Stimulated activated effector memory CD8-positive, alpha-beta T cell treated with anti-CD3 and anti-CD28 coated beads, Interleukin-12 subunit alpha, Interleukin-12 subunit beta, amount 100 ng/mL, for 72 hours (primary cell): ENCODE measurements at regions not wholly inside any gene's neighbourhood (a gene's known extent, or its start where the extent isn't known, plus 50 kb on each side); places are given as distances from the start of the nearest gene placed in this dataset.

ENCODE experiments used
- ATAC-seq: fragments of 150-1000 bp; cut with Tn5 transposase; 2 replicates; pipeline ENCODE4 v1.10.0; 2021
- DNase-seq, 2 donors: peaks; one replicate each; pipeline ENCODE4 v3.0.0; 2021 to 2022; ENCODE audit warnings: low spot score in 2 of 2
- H3K27ac Mint-ChIP-seq: one replicate; pipeline ENCODE4 v1.8.0; 2022; ENCODE audit warnings: mild to moderate bottlenecking, mixed read lengths
- H3K36me3 Mint-ChIP-seq: one replicate; pipeline ENCODE4 v1.8.0; 2022; ENCODE audit warnings: mild to moderate bottlenecking, mixed read lengths
- H3K4me1 Mint-ChIP-seq: one replicate; pipeline ENCODE4 v1.8.0; 2022; ENCODE audit warnings: mixed read lengths
- H3K4me3 Mint-ChIP-seq: one replicate; pipeline ENCODE4 v1.8.0; 2022; ENCODE audit warnings: mild to moderate bottlenecking, mixed read lengths
- H3K9me3 Mint-ChIP-seq: one replicate; pipeline ENCODE4 v1.8.0; 2022; ENCODE audit warnings: mixed read lengths

DNA sequence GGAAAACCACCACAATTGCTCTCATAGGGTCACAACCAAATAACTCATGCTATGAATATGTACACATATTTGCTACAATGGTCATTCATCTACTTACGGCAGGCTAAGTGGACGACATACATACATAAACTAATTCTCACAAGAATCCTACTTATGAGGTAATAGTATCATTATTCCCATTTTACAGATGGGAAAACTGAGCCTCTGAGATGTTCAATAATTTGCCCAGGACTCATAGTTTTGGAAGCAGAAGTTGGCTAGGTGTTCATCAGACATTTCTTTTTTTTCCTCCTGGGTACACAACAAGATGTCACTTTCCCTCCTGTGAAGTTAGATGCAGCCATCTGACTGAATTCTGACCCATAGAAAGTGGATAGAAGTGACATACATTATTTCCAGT is 89.0 kb upstream of the PKDCC start:
- no peak overlapping the region for H3K4me3 Mint-ChIP-seq
- peaks cover 14% of the 10 kb centered on the region for H3K4me1 Mint-ChIP-seq
- no peaks in the 10 kb centered on the region for H3K9me3 Mint-ChIP-seq
- no peak overlapping the region for H3K27ac Mint-ChIP-seq
- no peaks in the 10 kb centered on the region for H3K36me3 Mint-ChIP-seq
- DNase-seq (no peak), ATAC-seq (no peak)

DNA sequence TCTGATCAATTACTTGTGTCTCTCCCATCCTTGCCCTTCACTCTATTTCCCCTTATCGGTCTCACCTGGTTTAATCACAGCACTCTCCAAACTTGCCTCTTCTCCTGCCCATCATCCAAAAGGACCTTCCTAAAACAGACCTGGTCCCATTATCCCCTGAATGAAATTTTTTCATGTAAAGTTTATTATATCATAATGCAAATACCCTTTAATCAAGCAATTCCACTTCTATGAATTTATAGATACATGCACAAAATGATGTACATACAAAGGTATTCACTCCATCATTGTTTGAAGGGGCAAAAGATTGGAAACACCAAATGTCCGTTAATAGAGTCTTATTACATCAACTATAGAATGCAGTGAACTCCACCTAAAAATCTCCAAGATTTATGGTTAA is 88.1 kb upstream of the PKDCC start:
- no peaks in the 10 kb centered on the region for H3K36me3 Mint-ChIP-seq
- ATAC-seq (no peak), DNase-seq (no peak)
- H3K4me1 Mint-ChIP-seq: peaks cover 10% of the 10 kb centered on the region
- no peak overlapping the region for H3K4me3 Mint-ChIP-seq
- H3K27ac Mint-ChIP-seq: no peak overlapping the region
- H3K9me3 Mint-ChIP-seq: no peaks in the 10 kb centered on the region

DNA sequence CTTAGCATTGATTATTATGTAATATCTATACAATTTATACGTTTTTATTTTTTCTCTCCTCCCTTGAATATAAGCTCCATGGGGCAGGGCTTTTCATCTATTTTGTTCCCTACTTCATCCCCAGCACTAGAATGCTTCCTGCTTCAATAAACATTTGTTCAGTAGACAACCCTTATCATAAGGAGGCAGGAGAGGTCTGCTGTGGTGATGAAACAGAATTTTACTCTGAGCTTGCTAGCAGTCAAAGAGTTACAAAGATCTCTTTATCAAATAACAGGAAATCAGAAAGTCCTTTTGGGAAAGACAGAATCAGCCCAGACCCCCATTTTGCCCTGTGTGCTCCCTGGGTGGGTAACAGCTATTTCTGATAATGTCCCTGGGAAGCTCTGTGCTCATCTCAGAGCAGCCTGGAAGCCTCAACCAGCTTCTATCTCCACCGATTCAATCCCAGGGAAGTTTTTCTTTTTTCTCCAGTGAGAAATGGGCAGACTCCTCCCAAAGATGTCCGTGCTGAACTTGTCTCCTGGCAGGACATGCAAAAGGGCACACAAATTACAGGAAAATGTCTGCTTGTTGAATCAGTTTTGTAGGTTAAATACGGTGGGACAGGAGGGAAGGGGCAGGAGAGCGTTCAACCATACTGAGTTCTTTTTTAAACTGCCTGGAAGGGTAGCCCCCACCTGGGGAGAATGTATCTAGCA is 84.7 kb upstream of the PKDCC start:
- Mint-ChIP-seq H3K4me3 (no peak overlapping the region), H3K9me3 (no peaks in the 10 kb centered on the region), H3K27ac (no peak overlapping the region), H3K36me3 (no peaks in the 10 kb centered on the region), H3K4me1 (peaks cover 12% of the 10 kb centered on the region)
- ATAC-seq (no peak), DNase-seq (no peak)

DNA sequence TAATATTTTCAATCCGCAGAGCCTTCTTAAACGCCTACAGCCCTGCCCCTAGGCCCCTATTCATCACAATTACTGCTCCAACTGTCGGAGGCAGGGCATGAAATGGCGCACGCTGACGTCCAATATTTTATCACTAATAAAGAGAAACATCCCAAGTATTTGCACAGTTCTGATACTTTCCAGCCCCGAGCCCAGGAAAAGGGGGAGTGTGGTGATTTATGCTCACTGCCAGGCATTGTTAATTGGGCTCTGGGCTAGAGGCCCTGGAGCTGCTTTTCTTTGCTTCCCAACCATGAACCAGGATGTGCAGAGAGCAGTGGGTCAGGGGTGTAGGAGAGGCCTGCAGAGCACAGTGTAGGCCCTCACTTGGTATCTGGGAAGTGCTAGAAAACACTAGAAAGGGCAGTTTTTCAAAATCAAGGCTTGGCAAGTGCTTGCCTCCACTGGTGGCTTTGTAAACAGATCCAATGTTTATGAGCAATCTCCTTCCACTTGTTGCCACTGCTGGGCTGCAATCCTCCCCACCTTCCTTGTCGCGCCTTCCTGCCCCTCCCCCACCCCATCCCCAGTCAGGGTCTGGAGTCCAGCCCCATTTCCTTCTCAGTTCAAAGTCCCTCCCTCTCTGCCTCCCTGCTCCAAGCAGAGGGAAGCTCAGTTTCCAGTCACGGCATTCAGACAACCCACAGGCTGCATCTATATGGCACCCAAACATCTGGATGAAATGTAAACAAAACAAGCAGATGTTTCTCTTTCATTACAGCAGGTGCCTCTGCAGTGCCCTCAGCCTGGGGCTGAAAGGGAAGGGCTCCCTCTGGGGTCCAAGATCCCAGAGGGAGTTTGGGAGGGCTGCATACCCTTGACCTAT is 83.9 kb upstream of the PKDCC start:
- Mint-ChIP-seq H3K27ac (no peak overlapping the region), H3K9me3 (no peaks in the 10 kb centered on the region), H3K4me1 (peaks cover 12% of the 10 kb centered on the region), H3K4me3 (no peak overlapping the region), H3K36me3 (no peaks in the 10 kb centered on the region)
- DNase-seq (no peak), ATAC-seq (no peak)

DNA sequence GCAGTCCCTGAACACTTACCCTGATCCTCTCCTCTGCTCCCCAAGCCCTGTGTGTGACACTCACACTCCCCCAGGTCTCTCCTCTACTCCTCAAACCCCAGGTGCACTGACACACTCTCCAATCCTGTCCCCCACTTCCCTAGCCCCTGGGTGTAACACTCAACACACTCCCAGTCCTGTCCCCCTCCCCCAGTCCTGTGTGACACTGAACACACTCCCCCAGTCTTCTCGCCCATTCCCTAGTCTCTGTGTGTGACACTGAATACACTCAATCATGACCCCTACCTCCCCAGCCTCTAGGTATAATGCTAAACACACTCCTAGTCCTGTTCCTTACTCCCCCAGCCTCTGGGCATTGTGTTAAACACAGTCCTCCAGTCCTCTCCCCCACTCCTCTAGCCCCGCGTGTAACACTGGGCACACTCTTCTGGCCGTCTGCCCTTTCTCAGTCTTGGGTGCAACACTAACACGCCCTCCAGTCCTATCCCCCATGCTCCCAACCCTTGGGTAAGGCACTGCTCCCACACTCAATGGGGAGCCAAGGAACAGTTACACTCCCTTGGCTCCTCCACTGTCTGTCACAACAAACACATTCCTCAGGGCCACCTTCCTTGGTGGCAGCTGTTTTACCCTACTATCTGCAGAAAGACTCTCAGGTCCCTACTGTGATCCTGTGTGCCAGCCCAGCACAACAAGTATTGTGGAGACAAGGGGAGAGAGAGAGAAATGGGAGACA is 82.5 kb upstream of the PKDCC start:
- H3K4me3 Mint-ChIP-seq: no peak overlapping the region
- no peak overlapping the region for H3K27ac Mint-ChIP-seq
- no peaks in the 10 kb centered on the region for H3K9me3 Mint-ChIP-seq
- DNase-seq (no peak), ATAC-seq (peak; percentile 43)
- no peaks in the 10 kb centered on the region for H3K36me3 Mint-ChIP-seq
- H3K4me1 Mint-ChIP-seq: peaks cover 12% of the 10 kb centered on the region

DNA sequence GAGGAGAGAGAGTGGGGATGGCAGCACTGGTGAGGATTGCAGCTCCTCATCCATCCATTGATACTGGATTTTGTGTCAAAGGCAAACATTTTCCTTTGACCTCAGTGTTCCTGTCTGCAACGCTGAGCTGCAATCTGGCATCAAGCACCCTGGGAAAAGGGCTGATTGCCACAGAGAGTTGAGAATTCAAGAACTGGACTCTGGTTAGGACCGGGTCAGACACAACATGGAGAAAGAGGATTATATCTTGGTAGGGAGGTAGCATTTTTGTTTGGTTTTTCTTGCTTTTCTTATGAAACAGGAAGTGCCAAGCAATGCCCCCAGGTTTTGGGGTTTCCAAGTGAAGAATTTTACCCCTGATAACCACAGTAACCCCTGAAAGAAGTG is 81.9 kb upstream of the PKDCC start:
- Mint-ChIP-seq H3K9me3 (no peaks in the 10 kb centered on the region), H3K4me1 (peaks cover 12% of the 10 kb centered on the region), H3K27ac (no peak overlapping the region), H3K4me3 (no peak overlapping the region), H3K36me3 (no peaks in the 10 kb centered on the region)
- DNase-seq (no peak), ATAC-seq (no peak)

DNA sequence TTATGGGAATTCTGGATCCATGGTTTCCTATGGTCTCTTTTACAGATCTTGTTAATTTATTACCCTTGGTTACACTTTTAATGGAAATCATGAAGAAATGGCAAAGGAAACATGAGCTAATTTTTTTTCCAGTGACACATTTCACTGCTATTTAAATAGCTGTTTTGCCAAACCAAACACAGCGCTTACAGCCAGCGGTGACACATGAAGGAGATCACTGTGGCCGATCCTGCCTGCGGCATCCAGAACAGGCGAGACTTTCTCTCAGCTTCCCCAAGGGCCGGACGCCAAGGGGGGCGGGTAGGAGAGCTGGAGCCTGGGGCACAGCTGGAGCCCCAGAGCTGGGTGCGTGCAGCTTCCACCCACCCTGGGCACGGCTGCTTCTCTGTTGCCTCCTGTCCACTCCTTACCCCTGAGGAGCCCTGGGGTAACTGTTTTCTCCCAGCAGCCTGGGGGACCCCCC is 81.4 kb upstream of the PKDCC start:
- DNase-seq (no peak), ATAC-seq (no peak)
- no peaks in the 10 kb centered on the region for H3K36me3 Mint-ChIP-seq
- no peaks in the 10 kb centered on the region for H3K9me3 Mint-ChIP-seq
- H3K4me3 Mint-ChIP-seq: no peak overlapping the region
- no peak overlapping the region for H3K27ac Mint-ChIP-seq
- H3K4me1 Mint-ChIP-seq: peaks cover 12% of the 10 kb centered on the region

DNA sequence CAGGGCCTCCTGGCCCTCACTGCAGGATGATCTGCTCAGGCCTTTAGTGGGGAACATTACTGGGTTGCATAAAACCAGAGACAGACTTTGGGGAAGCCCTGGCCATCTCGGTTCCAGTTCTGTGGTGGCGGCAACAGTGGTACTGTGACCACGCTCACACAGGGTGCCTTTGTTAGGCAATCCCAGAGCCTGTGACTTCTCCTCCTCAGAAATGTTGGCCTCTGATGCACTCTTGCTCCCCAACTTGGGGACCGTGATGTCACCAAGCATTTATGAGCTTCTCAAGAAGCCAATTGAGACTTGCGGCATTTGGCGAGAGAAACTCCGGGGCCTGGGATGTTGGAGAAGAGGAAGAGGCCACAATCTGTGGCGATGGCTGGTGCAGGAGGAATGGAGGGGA is 80.9 kb upstream of the PKDCC start:
- H3K4me3 Mint-ChIP-seq: no peak overlapping the region
- DNase-seq: no peak
- H3K27ac Mint-ChIP-seq: no peak overlapping the region
- ATAC-seq: no peak
- no peaks in the 10 kb centered on the region for H3K9me3 Mint-ChIP-seq
- peaks cover 12% of the 10 kb centered on the region for H3K4me1 Mint-ChIP-seq
- H3K36me3 Mint-ChIP-seq: no peaks in the 10 kb centered on the region

DNA sequence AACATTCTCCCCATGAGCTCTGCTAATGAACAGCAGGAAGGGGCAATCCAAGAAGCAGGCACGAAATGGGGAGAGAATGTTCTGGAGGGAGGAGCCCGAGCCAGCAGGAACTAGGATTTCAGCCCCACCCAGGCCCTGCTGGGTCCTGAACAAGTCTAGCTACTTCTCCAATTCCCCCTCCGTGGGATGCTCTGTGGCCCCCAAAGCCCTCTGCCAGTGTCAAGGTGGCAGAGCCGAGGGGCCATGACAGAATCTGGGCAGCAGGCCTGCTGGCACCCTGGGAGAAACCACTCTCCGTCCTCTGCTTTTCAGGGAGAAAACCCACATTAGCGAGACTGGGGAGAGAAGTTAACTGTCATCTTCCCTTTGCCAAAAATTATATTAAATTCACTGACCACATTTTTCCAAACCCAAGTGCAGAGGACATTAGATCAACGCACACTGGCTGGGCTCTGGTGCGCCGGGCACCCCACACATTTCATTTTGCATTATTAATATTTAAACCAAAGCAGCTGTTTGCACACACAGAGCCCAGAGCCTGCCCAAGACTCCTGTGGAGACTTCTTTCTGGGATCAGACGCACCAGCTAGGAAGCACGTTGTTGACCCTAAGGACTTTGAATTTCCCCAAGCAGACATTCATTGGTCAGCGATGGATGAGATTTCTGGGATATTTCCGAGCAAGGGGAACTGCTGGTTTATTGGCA is 80.2 kb upstream of the PKDCC start:
- DNase-seq (no peak), ATAC-seq (no peak)
- no peaks in the 10 kb centered on the region for H3K9me3 Mint-ChIP-seq
- H3K4me1 Mint-ChIP-seq: peaks cover 12% of the 10 kb centered on the region
- H3K36me3 Mint-ChIP-seq: no peaks in the 10 kb centered on the region
- no peak overlapping the region for H3K27ac Mint-ChIP-seq
- H3K4me3 Mint-ChIP-seq: no peak overlapping the region

DNA sequence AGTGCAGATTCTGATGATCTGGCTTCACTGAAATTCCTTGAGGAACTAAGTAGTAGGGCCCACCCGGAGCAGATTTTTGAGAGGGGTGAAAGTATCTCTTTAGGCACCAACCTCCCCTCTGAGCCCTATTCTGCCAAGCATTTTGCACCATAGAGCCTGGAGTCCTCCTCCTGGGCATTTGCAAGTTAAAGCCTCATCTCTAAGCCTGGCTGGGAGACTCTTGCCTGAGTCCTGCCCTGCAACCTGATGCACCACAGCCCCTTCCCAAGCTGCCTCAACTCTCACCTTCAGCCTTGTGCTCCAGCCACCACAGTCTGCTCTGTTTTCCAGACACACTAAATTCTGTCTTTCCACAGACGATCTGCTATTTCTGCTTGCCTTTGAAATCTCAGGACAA is 79.6 kb upstream of the PKDCC start:
- Mint-ChIP-seq H3K4me3 (no peak overlapping the region), H3K9me3 (no peaks in the 10 kb centered on the region), H3K27ac (no peak overlapping the region), H3K36me3 (no peaks in the 10 kb centered on the region), H3K4me1 (peaks cover 12% of the 10 kb centered on the region)
- ATAC-seq (no peak), DNase-seq (no peak)

DNA sequence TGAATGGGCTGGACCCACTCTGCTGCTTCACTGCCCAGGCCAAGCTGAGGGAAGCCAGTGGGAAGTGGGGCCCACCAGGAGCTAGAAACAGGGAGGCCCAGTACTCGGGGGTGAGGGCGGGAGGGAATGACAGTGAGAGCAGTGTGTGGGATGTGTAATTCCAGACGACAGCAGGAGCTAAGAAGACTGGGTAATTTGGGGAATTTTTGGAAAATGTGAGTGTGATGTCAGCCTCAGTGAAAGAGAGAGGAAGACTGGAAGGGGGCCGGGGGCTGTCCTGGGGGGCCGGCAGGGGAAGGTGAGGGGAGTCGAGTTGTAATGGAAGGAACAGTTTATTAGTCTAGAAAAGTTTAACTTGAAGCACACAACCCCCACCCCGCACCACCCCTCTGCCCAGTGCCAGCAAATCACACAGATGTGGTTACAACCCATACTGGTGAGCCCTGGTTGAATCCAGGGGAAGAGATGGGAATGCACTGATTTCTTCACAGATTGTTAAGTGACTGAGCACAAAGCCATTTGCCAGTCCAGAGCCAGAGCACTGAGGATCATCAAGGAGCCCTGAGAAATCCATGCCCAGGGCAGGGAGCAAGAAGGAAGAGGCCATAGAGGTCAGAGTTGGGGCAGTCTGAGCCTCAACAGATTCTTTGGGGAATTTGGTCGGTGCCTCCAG is 76.7 kb upstream of the PKDCC start:
- Mint-ChIP-seq H3K9me3 (no peaks in the 10 kb centered on the region), H3K27ac (no peak overlapping the region), H3K4me1 (peaks cover under 1% of the 10 kb centered on the region), H3K4me3 (no peak overlapping the region), H3K36me3 (no peaks in the 10 kb centered on the region)
- ATAC-seq (no peak), DNase-seq (no peak)

DNA sequence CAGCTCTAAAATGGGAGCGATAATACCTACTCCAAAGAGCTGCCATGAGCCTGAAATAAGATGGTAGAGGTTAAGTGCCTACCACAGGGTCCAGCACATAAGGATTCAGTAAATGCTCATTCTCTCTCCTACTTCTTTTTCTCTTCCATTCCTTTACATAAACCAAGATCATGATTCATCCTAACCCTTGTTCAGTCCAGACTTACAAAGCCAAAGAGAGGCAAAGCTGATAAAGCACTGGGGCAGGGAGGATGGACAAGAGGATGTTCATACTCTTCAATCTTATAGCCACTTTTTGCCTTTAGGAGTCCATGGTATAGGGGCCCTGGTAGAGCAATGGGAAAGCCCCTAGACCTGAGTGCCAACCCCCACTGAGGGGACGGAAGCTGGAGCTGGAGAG is 75.6 kb upstream of the PKDCC start:
- Mint-ChIP-seq H3K4me1 (no peaks in the 10 kb centered on the region), H3K36me3 (no peaks in the 10 kb centered on the region), H3K4me3 (no peak overlapping the region), H3K9me3 (no peaks in the 10 kb centered on the region), H3K27ac (no peak overlapping the region)
- DNase-seq (no peak), ATAC-seq (no peak)

DNA sequence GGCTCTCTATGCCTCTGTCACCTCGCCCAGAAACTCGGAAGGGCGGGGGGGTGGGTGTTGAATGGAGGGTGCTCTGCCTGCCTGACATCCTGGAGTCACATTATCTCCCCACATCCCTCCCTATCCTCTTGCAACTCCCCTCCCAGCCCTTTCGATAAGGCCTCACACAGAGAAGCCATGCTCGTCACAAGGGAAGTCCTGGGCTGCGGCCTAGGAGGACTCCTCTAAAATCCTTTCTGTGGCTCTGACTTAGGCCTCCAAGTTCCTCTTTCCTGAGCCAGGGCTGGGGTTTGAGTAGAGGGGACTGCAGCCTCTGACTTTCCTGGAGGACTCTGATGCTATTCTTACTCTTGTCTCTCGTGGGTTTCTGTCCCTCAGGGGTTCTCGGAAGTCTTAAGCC is 75.0 kb upstream of the PKDCC start:
- Mint-ChIP-seq H3K4me3 (no peak overlapping the region), H3K27ac (no peak overlapping the region), H3K36me3 (no peaks in the 10 kb centered on the region), H3K9me3 (no peaks in the 10 kb centered on the region), H3K4me1 (no peaks in the 10 kb centered on the region)
- DNase-seq: no peak
- no peak for ATAC-seq

DNA sequence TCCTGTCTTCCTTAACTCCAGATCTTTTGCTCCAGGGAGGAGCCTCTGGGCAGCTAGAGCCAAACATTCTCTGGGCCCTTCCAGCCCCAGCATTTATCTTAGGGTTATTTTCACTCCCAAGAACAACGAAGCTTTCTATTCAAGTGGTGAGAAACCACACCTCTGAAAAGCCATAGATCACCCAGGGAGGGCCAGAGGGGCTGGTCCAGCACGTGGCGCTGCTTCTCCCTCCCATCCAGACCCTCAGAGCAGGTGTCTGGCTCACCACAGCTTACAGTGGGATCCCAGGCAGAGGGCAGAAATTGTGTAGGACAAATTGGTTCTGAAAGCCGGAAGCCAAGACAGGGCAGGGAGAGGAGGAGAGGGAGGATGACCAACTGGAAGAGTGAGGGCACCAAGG is 74.0 kb upstream of the PKDCC start:
- Mint-ChIP-seq H3K4me1 (no peaks in the 10 kb centered on the region), H3K27ac (no peak overlapping the region), H3K4me3 (no peak overlapping the region), H3K36me3 (no peaks in the 10 kb centered on the region), H3K9me3 (no peaks in the 10 kb centered on the region)
- ATAC-seq (no peak), DNase-seq (no peak)

DNA sequence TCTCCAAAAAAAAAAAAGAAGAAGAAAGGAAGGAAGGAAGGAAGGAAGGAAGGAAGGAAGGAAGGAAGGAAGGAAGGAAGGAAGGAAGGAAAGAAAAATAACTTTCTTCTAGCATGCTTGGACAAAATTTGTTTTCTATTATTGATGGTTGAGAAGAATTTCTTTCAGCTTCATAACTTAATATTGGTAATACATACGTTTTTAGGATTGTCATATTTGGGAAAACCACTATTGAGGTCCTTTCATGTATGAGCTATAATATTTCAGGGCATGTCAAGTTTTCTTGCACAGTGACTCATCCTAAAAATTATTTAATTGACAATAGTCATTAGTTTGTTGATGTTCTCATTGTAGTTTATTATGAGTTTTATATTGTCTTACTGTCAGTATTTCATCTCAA is 66.4 kb upstream of the PKDCC start:
- DNase-seq: no peak
- no peak for ATAC-seq
- Mint-ChIP-seq H3K36me3 (no peaks in the 10 kb centered on the region), H3K9me3 (no peaks in the 10 kb centered on the region), H3K4me1 (no peaks in the 10 kb centered on the region), H3K27ac (no peak overlapping the region), H3K4me3 (no peak overlapping the region)
